SU-DHL-6 (cell line): ENCODE measurements at regions not wholly inside any gene's neighbourhood (a gene's known extent, or its start where the extent isn't known, plus 50 kb on each side); places are given as distances from the start of the nearest gene placed in this dataset.

Experiments
- H2AFZ ChIP-seq: fragments of 200-600 bp; sonication (generic); 2 replicates; pipeline ENCODE4 v1.6.1; 2014; ENCODE audit warnings: low read depth, mild to moderate bottlenecking, moderate library complexity, mixed read lengths, antibody characterized with exemption, low read length; ENCODE audit not compliant: severe bottlenecking
- H3F3A ChIP-seq: fragments of 200-600 bp; shearing (Covaris generic); 2 replicates; pipeline ENCODE4 v1.6.0; 2016; ENCODE audit warnings: antibody characterized with exemption, mild to moderate bottlenecking; ENCODE audit not compliant: insufficient read depth
- H3K27ac ChIP-seq: fragments of 200-600 bp; sonication (generic); 2 replicates; pipeline ENCODE4 v1.5.1; 2016; ENCODE audit warnings: low read depth, mild to moderate bottlenecking, low read length, moderate library complexity, mixed read lengths
- H3K27me3 ChIP-seq: fragments of 200-600 bp; sonication (generic), shearing (Covaris generic); 2 replicates; pipeline ENCODE4 v1.6.0; 2014; ENCODE audit warnings: mild to moderate bottlenecking, low read length
- H3K36me3 ChIP-seq: fragments of 200-600 bp; sonication (generic); 2 replicates; pipeline ENCODE4 v1.6.1; 2014; ENCODE audit warnings: mild to moderate bottlenecking, low read length, mixed read lengths
- H3K4me2 ChIP-seq: fragments of 300-600, 200-600 bp; shearing (Covaris generic), sonication (generic); 2 replicates; pipeline ENCODE4 v1.6.0; 2014; ENCODE audit warnings: low read length, low read depth, mild to moderate bottlenecking; ENCODE audit not compliant: poor library complexity, severe bottlenecking
- H3K4me3 ChIP-seq: fragments of 200-600 bp; sonication (generic); 2 replicates; pipeline ENCODE4 v1.5.1; 2014; ENCODE audit warnings: antibody characterized with exemption, low read length, mild to moderate bottlenecking, mixed read lengths; ENCODE audit not compliant: insufficient read depth, poor library complexity, severe bottlenecking
- H3K79me2 ChIP-seq: fragments of 200-600 bp; sonication (generic); 2 replicates; pipeline ENCODE4 v1.6.1; 2014; ENCODE audit warnings: mild to moderate bottlenecking, low read length, moderate library complexity; ENCODE audit not compliant: insufficient read depth
- H3K9ac ChIP-seq: fragments of 200-600 bp; sonication (generic); 2 replicates; pipeline ENCODE4 v1.7.0; 2014; ENCODE audit warnings: mild to moderate bottlenecking, low read length
- H3K9me2 ChIP-seq: fragments of 200-600 bp; sonication (generic); replicated peaks from 2 replicates; pipeline ENCODE4 v1.6.1; 2014; ENCODE audit warnings: low read length; ENCODE audit not compliant: insufficient read depth
- H3K9me3 ChIP-seq: fragments of 200-600 bp; sonication (generic); 2 replicates; pipeline ENCODE4 v1.6.1; 2014; ENCODE audit warnings: low read length, mixed read lengths; ENCODE audit not compliant: insufficient read depth
- H4K20me1 ChIP-seq: fragments of 200-600 bp; sonication (generic); 2 replicates; pipeline ENCODE4 v1.6.1; 2014; ENCODE audit warnings: low read depth, mild to moderate bottlenecking, antibody characterized with exemption, low read length, moderate library complexity, mixed read lengths
- CTCF ChIP-seq: fragments of 200-600 bp; sonication (generic); IDR thresholded peaks from one replicate; pipeline ENCODE4 v1.5.1; 2017; ENCODE audit warnings: antibody characterized with exemption, mild to moderate bottlenecking, low read length, moderate library complexity; ENCODE audit not compliant: insufficient read depth, poor library complexity, severe bottlenecking
- EZH2phosphoT487 ChIP-seq: fragments of 200-600 bp; sonication (generic), shearing (Covaris generic); conservative IDR thresholded peaks from 2 replicates; pipeline ENCODE4 v1.6.1; 2018; ENCODE audit warnings: mild to moderate bottlenecking, antibody characterized with exemption, low read length, moderate library complexity, mixed read lengths

- H3K9me2 ChIP-seq = no peaks in the 10 kb centered on the region
These were observed 99.7 kb upstream of the BOD1 start for GRCh38 chr5:173716058-173716682.

GRCh38 chr5:173717959-173718358, 101.5 kb upstream of the BOD1 start:
- no peak overlapping the region for H2AFZ ChIP-seq
- no peaks in the 10 kb centered on the region for H3K9me2 ChIP-seq
- H3K27ac ChIP-seq = no peak overlapping the region
- no peaks in the 10 kb centered on the region for H3K27me3 ChIP-seq
- no peak overlapping the region for H3K9ac ChIP-seq
- no peak overlapping the region for H3K4me3 ChIP-seq
- H3K79me2 ChIP-seq = no peaks in the 10 kb centered on the region
- H4K20me1 ChIP-seq = no peaks in the 10 kb centered on the region
- no peaks in the 10 kb centered on the region for H3K36me3 ChIP-seq
- no peaks in the 10 kb centered on the region for H3F3A ChIP-seq
- no peak for TF ChIP-seq EZH2phosphoT487
- TF ChIP-seq CTCF = no peak
- H3K9me3 ChIP-seq = no peaks in the 10 kb centered on the region
- H3K4me2 ChIP-seq = no peak overlapping the region

More at GRCh38 chr5:173716058-173716682, 99.7 kb upstream of the BOD1 start:
- Histone ChIP-seq H3K27me3 (no peaks in the 10 kb centered on the region), H3F3A (no peaks in the 10 kb centered on the region), H3K27ac (no peak overlapping the region), H3K4me2 (no peak overlapping the region), H3K4me3 (no peak overlapping the region), H2AFZ (no peak overlapping the region), H3K36me3 (no peaks in the 10 kb centered on the region), H3K9ac (no peak overlapping the region), H3K79me2 (no peaks in the 10 kb centered on the region), H3K9me3 (no peaks in the 10 kb centered on the region), H4K20me1 (no peaks in the 10 kb centered on the region)
- TF ChIP-seq EZH2phosphoT487 = no peak

GRCh38 chr5:173718469-173718868, 102.0 kb upstream of the BOD1 start:
- no peaks in the 10 kb centered on the region for H3K9me2 ChIP-seq
- H3K27me3 ChIP-seq = no peaks in the 10 kb centered on the region
- H2AFZ ChIP-seq = no peak overlapping the region
- no peak overlapping the region for H3K9ac ChIP-seq
- H3K27ac ChIP-seq = no peak overlapping the region
- H4K20me1 ChIP-seq = no peaks in the 10 kb centered on the region
- no peak overlapping the region for H3K4me2 ChIP-seq
- H3F3A ChIP-seq = no peaks in the 10 kb centered on the region
- no peak for TF ChIP-seq CTCF
- TF ChIP-seq EZH2phosphoT487 = no peak
- no peaks in the 10 kb centered on the region for H3K79me2 ChIP-seq
- no peak overlapping the region for H3K4me3 ChIP-seq
- H3K9me3 ChIP-seq = no peaks in the 10 kb centered on the region
- H3K36me3 ChIP-seq = no peaks in the 10 kb centered on the region

- TF ChIP-seq EZH2phosphoT487 = no peak
- no peak for TF ChIP-seq CTCF
- Histone ChIP-seq H3K79me2 (no peaks in the 10 kb centered on the region), H4K20me1 (no peaks in the 10 kb centered on the region), H3K27ac (no peak overlapping the region), H3K36me3 (no peaks in the 10 kb centered on the region), H2AFZ (no peak overlapping the region), H3K4me2 (no peak overlapping the region), H3K9ac (no peak overlapping the region), H3K9me2 (no peaks in the 10 kb centered on the region), H3K9me3 (no peaks in the 10 kb centered on the region), H3F3A (no peaks in the 10 kb centered on the region), H3K4me3 (no peak overlapping the region), H3K27me3 (no peaks in the 10 kb centered on the region)
These were observed 103.3 kb upstream of the BOD1 start for GRCh38 chr5:173719731-173720082.
